ENCODE measurements at regions not wholly inside any gene's neighbourhood (a gene's known extent, or its start where the extent isn't known, plus 50 kb on each side); places are given as distances from the start of the nearest gene placed in this dataset.

- Mint-ChIP-seq H3K36me3 (ENCODE audit: low read depth, unreplicated experiment) (no peaks in the 10 kb centered on the region), H3K27me3 (ENCODE audit: unreplicated experiment) (no peaks in the 10 kb centered on the region), H3K9me3 (ENCODE audit: unreplicated experiment) (no peaks in the 10 kb centered on the region), H3K27ac (ENCODE audit: unreplicated experiment) (no peak overlapping the region), H3K4me1 (ENCODE audit: unreplicated experiment) (no peaks in the 10 kb centered on the region), H3K4me3 (ENCODE audit: unreplicated experiment) (no peak overlapping the region)
- no peak for TF ChIP-seq CTCF (IDR thresholded peaks at IDR 0.05; ENCODE audit: unreplicated experiment)
- DNase-seq (ENCODE audit: low spot score): no peak
These were observed 64.0 kb upstream of the ZNF281 start for GRCh38 chr1:200473698-200474371.

- H3K27ac Mint-ChIP-seq (ENCODE audit: unreplicated experiment): no peak overlapping the region
- H3K4me1 Mint-ChIP-seq (ENCODE audit: unreplicated experiment): no peaks in the 10 kb centered on the region
- TF ChIP-seq CTCF (IDR thresholded peaks at IDR 0.05; ENCODE audit: unreplicated experiment): no peak
- DNase-seq (ENCODE audit: low spot score): no peak
- H3K9me3 Mint-ChIP-seq (ENCODE audit: unreplicated experiment): no peaks in the 10 kb centered on the region
- no peaks in the 10 kb centered on the region for H3K27me3 Mint-ChIP-seq (ENCODE audit: unreplicated experiment)
- no peak overlapping the region for H3K4me3 Mint-ChIP-seq (ENCODE audit: unreplicated experiment)
- H3K36me3 Mint-ChIP-seq (ENCODE audit: low read depth, unreplicated experiment): no peaks in the 10 kb centered on the region
These were observed 61.9 kb upstream of the ZNF281 start for GRCh38 chr1:200471739-200472138.

- TF ChIP-seq CTCF (IDR thresholded peaks at IDR 0.05; ENCODE audit: unreplicated experiment): no peak
These were observed 58.6 kb upstream of the ZNF281 start for GRCh38 chr1:200468264-200469001.

GRCh38 chr1:200464784-200465400 is 55.1 kb upstream of the ZNF281 start:
- no peak overlapping the region for H3K27ac Mint-ChIP-seq (ENCODE audit: unreplicated experiment)
- no peak for TF ChIP-seq CTCF (IDR thresholded peaks at IDR 0.05; ENCODE audit: unreplicated experiment)
- DNase-seq (ENCODE audit: low spot score): no peak
- H3K27me3 Mint-ChIP-seq (ENCODE audit: unreplicated experiment): no peaks in the 10 kb centered on the region
- no peaks in the 10 kb centered on the region for H3K4me1 Mint-ChIP-seq (ENCODE audit: unreplicated experiment)
- no peak overlapping the region for H3K4me3 Mint-ChIP-seq (ENCODE audit: unreplicated experiment)
- H3K36me3 Mint-ChIP-seq (ENCODE audit: low read depth, unreplicated experiment): no peaks in the 10 kb centered on the region
- H3K9me3 Mint-ChIP-seq (ENCODE audit: unreplicated experiment): no peaks in the 10 kb centered on the region

More at GRCh38 chr1:200468264-200469001, 58.6 kb upstream of the ZNF281 start:
- DNase-seq (ENCODE audit: low spot score): no peak
- no peaks in the 10 kb centered on the region for H3K4me1 Mint-ChIP-seq (ENCODE audit: unreplicated experiment)
- no peak overlapping the region for H3K4me3 Mint-ChIP-seq (ENCODE audit: unreplicated experiment)
- no peak overlapping the region for H3K27ac Mint-ChIP-seq (ENCODE audit: unreplicated experiment)
- no peaks in the 10 kb centered on the region for H3K27me3 Mint-ChIP-seq (ENCODE audit: unreplicated experiment)
- H3K9me3 Mint-ChIP-seq (ENCODE audit: unreplicated experiment): no peaks in the 10 kb centered on the region
- H3K36me3 Mint-ChIP-seq (ENCODE audit: low read depth, unreplicated experiment): no peaks in the 10 kb centered on the region
